Right atrium auricular region (tissue), 2 donors: ENCODE measurements at regions not wholly inside any gene's neighbourhood (a gene's known extent, or its start where the extent isn't known, plus 50 kb on each side); places are given as distances from the start of the nearest gene placed in this dataset.
A peak's percentile ranks its signal among the peaks of the same experiment; 100 is the strongest.

Experiments
- DNase-seq: peaks from one replicate; pipeline ENCODE4 v3.0.0-alpha.2; 2019; ENCODE audit warnings: low spot score
- H3K27ac ChIP-seq, 2 donors: fragments of 200-600 bp; sonication (generic); 1 replicate in 1 of 2; 2 replicates in 1 of 2; pipeline ENCODE4 v1.5.1; 2016 to 2019
- H3K27me3 ChIP-seq, 2 donors: fragments of 200-600 bp; sonication (generic); one replicate each; pipeline versions ENCODE4 v1.5.1 to v1.6.0; 2017 to 2019
- H3K36me3 ChIP-seq: fragments of 200-600 bp; sonication (generic); one replicate; pipeline ENCODE4 v1.5.1; 2016
- H3K4me1 ChIP-seq, 2 donors: fragments of 200-600 bp; sonication (generic); one replicate each; pipeline versions ENCODE4 v1.5.1 to v1.6.0; 2017 to 2019
- H3K4me3 ChIP-seq, 2 donors: fragments of 200-600 bp; sonication (generic); 1 replicate in 1 of 2; 2 replicates in 1 of 2; pipeline ENCODE4 v1.5.1; 2017 to 2019; ENCODE audit warnings: mild to moderate bottlenecking in 1 of 2, moderate library complexity in 1 of 2
- H3K9me3 ChIP-seq, 2 donors: fragments of 200-600 bp; sonication (generic); one replicate each; pipeline ENCODE4 v1.5.1; 2019
- TF ChIP-seq, protein P1 (sequence below), 2 donors: fragments of 200-600 bp; sonication (generic); IDR thresholded peaks; one replicate each; pipeline ENCODE4 v1.5.1; 2019; ENCODE audit warnings: antibody characterized with exemption in 2 of 2

DNA sequence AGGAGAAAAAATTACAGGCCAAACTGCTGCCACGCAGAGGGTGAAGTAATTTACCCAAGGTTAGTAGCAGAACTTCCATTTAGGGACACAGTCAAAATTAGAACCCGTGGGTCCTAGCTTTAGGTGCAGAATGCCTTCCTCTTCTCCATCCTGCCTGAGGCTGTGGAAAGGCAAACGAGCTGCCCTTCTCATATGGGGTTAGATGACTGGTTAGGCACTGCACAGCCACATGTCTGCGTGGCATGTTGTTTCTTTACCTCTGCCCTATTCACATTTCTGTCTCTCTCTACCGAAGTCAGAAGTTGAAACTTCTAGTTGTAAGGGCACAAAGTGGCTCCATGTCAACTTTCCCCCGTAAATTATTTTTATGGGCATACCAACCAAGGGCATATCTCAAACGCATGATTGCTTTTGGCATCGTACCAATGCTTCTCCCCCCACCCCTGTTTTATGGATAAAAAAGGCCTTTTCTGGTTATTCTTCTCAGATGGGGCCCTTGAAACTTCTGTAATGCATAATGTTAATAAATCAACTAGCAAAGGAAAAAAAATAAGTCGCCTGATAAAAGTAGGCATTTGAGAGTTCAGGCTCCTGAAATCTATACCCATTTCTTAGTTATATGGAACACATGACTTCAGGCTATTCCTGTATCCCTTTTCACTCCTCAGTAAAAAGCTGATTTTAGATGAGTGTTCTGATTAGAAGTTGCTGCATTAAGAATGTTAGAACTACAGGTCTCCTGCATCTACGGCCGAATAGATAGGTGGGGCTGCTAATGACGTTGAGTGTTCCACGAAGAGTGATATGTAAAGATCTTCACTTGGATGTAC, 139.6 kb upstream of the NRIP1 start:
- peaks cover 0 to 17% of the 10 kb centered on the region in 2 donors for H3K4me1 ChIP-seq
- TF ChIP-seq, protein P1, sequence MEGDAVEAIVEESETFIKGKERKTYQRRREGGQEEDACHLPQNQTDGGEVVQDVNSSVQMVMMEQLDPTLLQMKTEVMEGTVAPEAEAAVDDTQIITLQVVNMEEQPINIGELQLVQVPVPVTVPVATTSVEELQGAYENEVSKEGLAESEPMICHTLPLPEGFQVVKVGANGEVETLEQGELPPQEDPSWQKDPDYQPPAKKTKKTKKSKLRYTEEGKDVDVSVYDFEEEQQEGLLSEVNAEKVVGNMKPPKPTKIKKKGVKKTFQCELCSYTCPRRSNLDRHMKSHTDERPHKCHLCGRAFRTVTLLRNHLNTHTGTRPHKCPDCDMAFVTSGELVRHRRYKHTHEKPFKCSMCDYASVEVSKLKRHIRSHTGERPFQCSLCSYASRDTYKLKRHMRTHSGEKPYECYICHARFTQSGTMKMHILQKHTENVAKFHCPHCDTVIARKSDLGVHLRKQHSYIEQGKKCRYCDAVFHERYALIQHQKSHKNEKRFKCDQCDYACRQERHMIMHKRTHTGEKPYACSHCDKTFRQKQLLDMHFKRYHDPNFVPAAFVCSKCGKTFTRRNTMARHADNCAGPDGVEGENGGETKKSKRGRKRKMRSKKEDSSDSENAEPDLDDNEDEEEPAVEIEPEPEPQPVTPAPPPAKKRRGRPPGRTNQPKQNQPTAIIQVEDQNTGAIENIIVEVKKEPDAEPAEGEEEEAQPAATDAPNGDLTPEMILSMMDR (IDR thresholded peaks at IDR 0.05), result no peak
- no peaks in the 10 kb centered on the region for H3K36me3 ChIP-seq
- no peaks in the 10 kb centered on the region for H3K27me3 ChIP-seq
- H3K4me3 ChIP-seq, result no peak overlapping the region
- no peak for DNase-seq
- H3K9me3 ChIP-seq, result no peaks in the 10 kb centered on the region
- H3K27ac ChIP-seq, result peak overlapping the region; percentile 29 to 83

DNA sequence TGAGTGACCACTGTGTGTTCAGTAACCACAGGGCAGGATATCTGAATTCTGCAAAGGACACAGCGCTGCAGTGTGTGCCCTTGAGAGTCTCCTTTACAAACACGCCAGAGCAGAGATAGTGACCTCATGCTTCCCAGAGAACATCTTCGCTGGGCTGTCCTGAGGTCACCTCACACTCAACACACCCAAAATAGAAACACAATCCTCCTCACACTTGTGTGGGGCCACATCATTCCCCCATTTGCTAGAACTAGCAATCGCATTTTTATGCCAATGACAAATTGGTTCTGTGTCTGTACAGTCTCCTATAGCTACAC, 140.1 kb upstream of the NRIP1 start:
- H3K9me3 ChIP-seq, result no peaks in the 10 kb centered on the region
- peak overlapping the region; percentile 37 to 83 for H3K27ac ChIP-seq
- H3K27me3 ChIP-seq, result no peaks in the 10 kb centered on the region
- peaks cover 0 to 17% of the 10 kb centered on the region in 2 donors for H3K4me1 ChIP-seq
- H3K36me3 ChIP-seq, result no peaks in the 10 kb centered on the region
- H3K4me3 ChIP-seq, result no peak overlapping the region
- TF ChIP-seq, protein P1 (IDR thresholded peaks at IDR 0.05), result no peak
- DNase-seq, result no peak

DNA sequence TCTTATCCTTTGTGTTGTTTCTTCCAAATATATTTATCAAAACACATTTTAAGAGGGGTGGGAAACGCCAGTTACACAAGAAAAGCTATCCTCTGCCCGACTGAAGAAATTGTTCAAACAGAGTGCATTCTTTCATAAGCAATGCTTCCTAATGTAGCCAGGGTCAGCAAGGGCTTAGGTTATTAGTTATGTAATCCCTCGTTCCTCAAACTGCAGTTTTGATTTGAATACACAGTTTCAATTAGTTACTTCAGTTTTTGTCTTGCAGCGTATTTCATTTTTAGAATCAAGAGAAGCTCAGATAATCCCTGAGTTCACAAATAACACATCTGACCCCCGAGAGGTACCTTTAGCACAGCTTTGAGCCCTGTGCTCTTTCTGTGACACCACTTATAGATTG, 141.7 kb upstream of the NRIP1 start:
- no peak for DNase-seq
- Histone ChIP-seq H3K27me3 (no peaks in the 10 kb centered on the region), H3K9me3 (no peaks in the 10 kb centered on the region), H3K4me3 (no peak overlapping the region), H3K36me3 (no peaks in the 10 kb centered on the region), H3K27ac (no peak overlapping the region), H3K4me1 (peaks cover 0 to 17% of the 10 kb centered on the region in 2 donors)
- TF ChIP-seq, protein P1 (IDR thresholded peaks at IDR 0.05), result no peak

DNA sequence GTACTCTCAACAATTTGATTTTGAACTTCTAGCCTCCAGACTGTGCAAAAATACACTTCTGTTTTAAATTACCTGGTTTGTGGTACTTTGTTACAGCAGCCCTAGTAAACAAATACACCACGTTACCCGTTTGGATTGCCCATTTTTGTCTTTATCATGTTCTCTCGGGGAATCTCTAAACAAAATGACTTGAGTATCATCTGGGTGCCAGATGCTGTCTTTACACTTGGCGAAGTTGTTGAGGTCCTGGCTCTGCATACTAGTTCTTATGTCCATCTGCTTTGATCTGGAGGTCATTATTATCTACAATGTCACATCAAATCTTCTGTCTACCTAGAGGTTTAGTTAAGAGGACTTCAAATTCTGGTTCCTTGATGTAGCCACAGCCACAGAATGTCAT, 142.4 kb upstream of the NRIP1 start:
- no peak for DNase-seq
- Histone ChIP-seq H3K9me3 (no peaks in the 10 kb centered on the region), H3K36me3 (no peaks in the 10 kb centered on the region), H3K4me1 (peaks cover 0 to 17% of the 10 kb centered on the region in 2 donors), H3K4me3 (no peak overlapping the region), H3K27me3 (no peaks in the 10 kb centered on the region), H3K27ac (no peak overlapping the region)
- TF ChIP-seq, protein P1 (IDR thresholded peaks at IDR 0.05), result no peak

DNA sequence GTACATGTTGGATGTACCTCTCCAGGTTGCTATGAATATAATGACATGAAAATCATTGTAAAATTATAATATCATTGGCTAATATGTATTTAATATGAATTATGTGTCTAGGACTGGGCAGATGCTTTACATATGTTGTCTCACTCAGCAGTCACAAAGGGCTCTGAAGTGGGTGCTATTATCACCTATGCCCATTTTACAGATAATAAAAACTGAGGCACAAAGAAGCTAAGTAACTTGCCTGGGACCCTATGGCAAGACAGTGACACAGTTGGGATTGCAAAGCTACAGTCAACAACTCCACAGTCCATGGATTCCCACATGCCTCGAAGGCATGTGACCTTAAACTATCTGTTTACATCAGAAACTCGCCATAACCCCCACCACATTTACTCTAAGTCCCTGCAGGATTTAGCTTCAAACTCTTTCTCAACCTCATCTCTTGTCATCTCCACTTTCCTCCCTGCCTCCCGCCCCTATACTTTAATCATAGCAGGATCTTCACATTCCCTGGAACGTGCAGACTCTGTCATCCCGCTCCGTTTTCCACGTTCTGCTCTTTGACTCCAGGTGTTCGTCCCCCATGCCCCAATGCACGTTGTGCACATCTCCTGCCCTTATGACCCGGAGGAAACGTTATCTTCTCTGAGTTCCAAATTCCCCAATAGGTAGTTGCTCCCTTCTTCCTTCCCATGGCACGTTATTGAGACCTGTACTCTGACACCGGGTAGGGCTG, 143.0 kb upstream of the NRIP1 start:
- no peak overlapping the region for H3K4me3 ChIP-seq
- DNase-seq, result no peak
- H3K27ac ChIP-seq, result no peak overlapping the region
- no peaks in the 10 kb centered on the region for H3K27me3 ChIP-seq
- no peaks in the 10 kb centered on the region for H3K9me3 ChIP-seq
- H3K36me3 ChIP-seq, result no peaks in the 10 kb centered on the region
- TF ChIP-seq, protein P1 (IDR thresholded peaks at IDR 0.05), result no peak
- peaks cover 0 to 17% of the 10 kb centered on the region in 2 donors for H3K4me1 ChIP-seq
